Pancreas (tissue), 10 donors: ENCODE measurements at regions not wholly inside any gene's neighbourhood (a gene's known extent, or its start where the extent isn't known, plus 50 kb on each side); places are given as distances from the start of the nearest gene placed in this dataset.

Experiments
- ATAC-seq, 4 donors: fragments of 200-7000 bp; cut with Tn5 transposase; one replicate each; pipeline versions ENCODE4 v1.8.0 to v1.9.1; 2020; ENCODE audit warnings: mild to moderate bottlenecking in 4 of 4, moderate library complexity in 4 of 4
- DNase-seq, 6 donors: peaks; one replicate each; pipeline ENCODE4 v3.0.0-alpha.2; 2020
- FAIRE-seq: peaks from 2 replicates; lab custom pipeline; 2012; peaks lifted over from hg19 to GRCh38; lab: Jason Lieb, UNC
- H3K27ac ChIP-seq, 4 donors: fragments of 200-600 bp; sonication (generic); 1 replicate in 3 of 4; 2 replicates in 1 of 4; pipeline versions ENCODE4 v1.5.0 to v1.8.0; 2020
- H3K27me3 ChIP-seq, 4 donors: fragments of 200-600 bp; one replicate each; pipeline ENCODE4 v1.8.0; 2021
- H3K36me3 ChIP-seq, 3 donors: fragments of 200-600 bp; sonication (generic) in 1 of 3; one replicate each; pipeline versions ENCODE4 v1.5.0 to v1.8.0; 2020 to 2021
- H3K4me1 ChIP-seq, 3 donors: fragments of 200-600 bp; one replicate each; pipeline ENCODE4 v1.8.0; 2021
- H3K4me3 ChIP-seq, 4 donors: fragments of 200-600 bp; sonication (generic) in 2 of 4; one replicate each; pipeline versions ENCODE4 v1.5.0 to v1.8.0; 2020 to 2021
- H3K9me3 ChIP-seq, 4 donors: fragments of 200-600 bp; one replicate each; pipeline ENCODE4 v1.8.0; 2021
- CTCF ChIP-seq, 4 donors: fragments of 200-600 bp; sonication (generic) in 3 of 4; IDR thresholded peaks; one replicate each; pipeline versions ENCODE4 v1.5.0 to v1.8.0; 2021; ENCODE audit warnings: antibody characterized with exemption in 4 of 4
- WGBS, 2 donors: extraction: QIAGEN DNeasy Blood & Tissue Kit; methylation state at CpG; one replicate each; pipeline ENCODE4 v1.1.7; 2013; 5-methylcytosine and 5-hydroxymethylcytosine counted together
- intact Hi-C, 3 donors: fragments of 100-400 bp; cut with DNase I; formaldehyde crosslinking; loops; one replicate each; pipeline versions ENCODE4 v1.11.1 to v1.14.2; 2022
- donor health status: healthy with polysubstance abuse.
- donor health status: DM: no; HTN: no; CAD: no; lungs with moderate emphysema.
- donor health status: DM: no; HTN: no; CAD: no.
- donor health status: control.
- donor health status: control.
- donor health status: Bipolar disorder and iron deficiency.
- donor health status: DM: yes; HTN: yes; CAD: no.
- donor health status: DM: no; HTN: no; CAD: no.
- donor health status: DM: no; HTN: no; CAD: no.
- donor health status: DM: yes; HTN: yes; CAD: no.

- Histone ChIP-seq H3K4me3 (no peak overlapping the region), H3K27ac (no peak overlapping the region), H3K36me3 (no peaks in the 10 kb centered on the region), H3K4me1 (peaks cover 0 to 2% (median 0%) of the 10 kb centered on the region in 3 donors), H3K9me3 (no peaks in the 10 kb centered on the region), H3K27me3 (no peaks in the 10 kb centered on the region)
- no peak for TF ChIP-seq CTCF (IDR thresholded peaks at IDR 0.05)
- 52 to 60% methylated on average over 3 of the region's 3 CpGs for WGBS, 2 donors
- intact Hi-C loops = no loop called here
- DNase-seq = no peak
- ATAC-seq = no peak
- no peak for FAIRE-seq
Observed at GRCh38 chr3:159818997-159819500, 169.6 kb upstream of the IL12A start.

GRCh38 chr3:159819676-159820075, 169.0 kb upstream of the IL12A start:
- TF ChIP-seq CTCF (IDR thresholded peaks at IDR 0.05) = no peak
- H3K4me1 ChIP-seq = peaks cover 0 to 3% (median 0%) of the 10 kb centered on the region in 3 donors
- DNase-seq (no peak), ATAC-seq (no peak), FAIRE-seq (no peak)
- H3K9me3 ChIP-seq = no peaks in the 10 kb centered on the region
- 74 to 82% methylated on average over 1 of the region's 1 CpG for WGBS, 2 donors
- no peak overlapping the region for H3K4me3 ChIP-seq
- H3K27ac ChIP-seq = no peak overlapping the region
- intact Hi-C loops = no loop called here
- no peaks in the 10 kb centered on the region for H3K27me3 ChIP-seq
- no peaks in the 10 kb centered on the region for H3K36me3 ChIP-seq

- Histone ChIP-seq H3K27me3 (no peaks in the 10 kb centered on the region), H3K4me3 (no peak overlapping the region), H3K36me3 (no peaks in the 10 kb centered on the region), H3K9me3 (no peaks in the 10 kb centered on the region), H3K4me1 (peaks cover 0 to 3% (median 0%) of the 10 kb centered on the region in 3 donors), H3K27ac (no peak overlapping the region)
- DNase-seq (no peak), ATAC-seq (no peak), FAIRE-seq (no peak)
- TF ChIP-seq CTCF (IDR thresholded peaks at IDR 0.05) = no peak
- intact Hi-C loops = no loop called here
- WGBS, 2 donors = 78 to 81% methylated on average over 6 of the region's 6 CpGs
Observed at GRCh38 chr3:159821110-159821509, 167.5 kb upstream of the IL12A start.

GRCh38 chr3:159821736-159822135, 166.9 kb upstream of the IL12A start:
- intact Hi-C loops = no loop called here
- no peak for DNase-seq
- no peak for FAIRE-seq
- no peak for TF ChIP-seq CTCF (IDR thresholded peaks at IDR 0.05)
- Histone ChIP-seq H3K4me1 (peaks cover 0 to 3% (median 0%) of the 10 kb centered on the region in 3 donors), H3K27me3 (no peaks in the 10 kb centered on the region), H3K9me3 (no peaks in the 10 kb centered on the region), H3K36me3 (no peaks in the 10 kb centered on the region), H3K27ac (no peak overlapping the region), H3K4me3 (no peak overlapping the region)
- WGBS, 2 donors = 78 to 93% methylated on average over 5 of the region's 5 CpGs
- ATAC-seq = no peak

- intact Hi-C loops = no loop called here
- peaks cover 0 to 3% (median 0%) of the 10 kb centered on the region in 3 donors for H3K4me1 ChIP-seq
- TF ChIP-seq CTCF (IDR thresholded peaks at IDR 0.05) = no peak
- no peaks in the 10 kb centered on the region for H3K9me3 ChIP-seq
- FAIRE-seq (no peak), ATAC-seq (no peak), DNase-seq (no peak)
- no peaks in the 10 kb centered on the region for H3K27me3 ChIP-seq
- H3K4me3 ChIP-seq = no peak overlapping the region
- 50 to 57% methylated on average over 3 of the region's 3 CpGs for WGBS, 2 donors
- no peak overlapping the region for H3K27ac ChIP-seq
- H3K36me3 ChIP-seq = no peaks in the 10 kb centered on the region
Observed at GRCh38 chr3:159823780-159824179, 164.9 kb upstream of the IL12A start.
